Effector memory CD8-positive, alpha-beta T cell (primary cell): ENCODE measurements at regions not wholly inside any gene's neighbourhood (a gene's known extent, or its start where the extent isn't known, plus 50 kb on each side); places are given as distances from the start of the nearest gene placed in this dataset.

Experiments
- ATAC-seq: fragments of 150-1000 bp; cut with Tn5 transposase; replicated peaks from 2 replicates; pipeline ENCODE4 v1.10.0; 2021; ENCODE audit warnings: mild to moderate bottlenecking, moderate library complexity
- DNase-seq, 3 experiments: peaks; one replicate each; pipeline ENCODE4 v3.0.0; 2021
- H3K27ac Mint-ChIP-seq, 2 donors: one replicate each; pipeline ENCODE4 v1.8.0; 2022; ENCODE audit warnings: mild to moderate bottlenecking in 2 of 2, mixed read lengths in 2 of 2, moderate library complexity in 2 of 2
- H3K27me3 Mint-ChIP-seq, 2 donors: one replicate each; pipeline ENCODE4 v1.8.0; 2022; ENCODE audit warnings: mixed read lengths in 2 of 2
- H3K36me3 Mint-ChIP-seq: one replicate; pipeline ENCODE4 v1.8.0; 2022; ENCODE audit warnings: mild to moderate bottlenecking, moderate library complexity, mixed read lengths; ENCODE audit not compliant: insufficient read depth
- H3K4me1 Mint-ChIP-seq, 2 donors: one replicate each; pipeline ENCODE4 v1.8.0; 2022; ENCODE audit warnings: low read depth in 2 of 2, mixed read lengths in 2 of 2
- H3K4me3 Mint-ChIP-seq, 2 donors: one replicate each; pipeline ENCODE4 v1.8.0; 2022; ENCODE audit warnings: mild to moderate bottlenecking in 2 of 2, mixed read lengths in 2 of 2, moderate library complexity in 2 of 2
- H3K9me3 Mint-ChIP-seq, 2 donors: one replicate each; pipeline ENCODE4 v1.8.0; 2022; ENCODE audit warnings: mixed read lengths in 2 of 2

DNA sequence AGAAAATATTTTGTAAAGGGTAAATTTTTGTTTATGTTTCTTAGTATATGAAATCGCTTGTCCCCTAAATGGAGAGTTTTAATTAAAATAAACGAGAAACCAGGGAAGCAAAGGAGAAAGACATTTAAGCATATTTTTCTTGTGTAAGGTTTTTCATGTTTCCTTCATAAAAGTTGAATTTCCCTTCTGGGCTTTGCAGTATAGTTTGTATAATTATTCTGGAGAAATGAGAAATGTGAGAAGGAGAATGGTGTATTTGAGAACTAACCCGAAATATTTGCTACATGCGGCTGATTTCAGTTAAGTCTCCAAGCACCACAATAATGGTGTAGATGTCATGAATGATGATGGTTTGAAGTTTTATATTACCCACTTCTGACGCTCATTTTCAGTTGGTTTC lies 307.7 kb upstream of the SEL1L start:
- no peak overlapping the region for H3K4me3 Mint-ChIP-seq
- no peaks in the 10 kb centered on the region for H3K27me3 Mint-ChIP-seq

DNA sequence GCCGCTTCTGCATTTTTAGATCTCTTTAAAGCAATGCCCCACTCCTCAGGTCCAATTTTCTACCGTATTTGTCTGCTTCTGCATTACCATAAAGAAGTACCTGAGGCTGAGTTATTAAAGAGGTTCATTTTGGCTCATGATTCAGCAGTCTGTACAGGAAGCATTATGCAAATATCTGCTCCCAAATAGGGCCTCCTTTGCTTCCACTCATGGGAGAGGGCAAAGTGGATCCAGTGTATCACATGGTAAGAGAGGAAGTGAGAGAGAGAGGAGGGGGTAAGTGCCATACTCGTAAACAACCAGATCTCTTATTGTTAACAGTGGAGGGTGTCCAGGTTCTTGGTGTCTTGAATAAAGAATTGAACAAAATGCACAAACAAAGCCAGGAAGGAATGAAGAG lies 316.1 kb upstream of the SEL1L start:
- Mint-ChIP-seq H3K27ac (no peak overlapping the region), H3K27me3 (no peaks in the 10 kb centered on the region), H3K4me1 (no peaks in the 10 kb centered on the region), H3K4me3 (no peak overlapping the region), H3K9me3 (peaks cover 15 to 21% of the 10 kb centered on the region in 2 donors), H3K36me3 (no peaks in the 10 kb centered on the region)
- DNase-seq (no peak), ATAC-seq (no peak)

More for the DNA sequence above, 307.7 kb upstream of the SEL1L start:
- Mint-ChIP-seq H3K4me1 (no peaks in the 10 kb centered on the region), H3K27ac (no peak overlapping the region), H3K36me3 (no peaks in the 10 kb centered on the region), H3K9me3 (peaks cover 11 to 17% of the 10 kb centered on the region in 2 donors)
- no peak for ATAC-seq
- no peak for DNase-seq

GRCh38 chr14:81855007-81855406 lies 321.4 kb upstream of the SEL1L start:
- DNase-seq: no peak
- H3K4me3 Mint-ChIP-seq: no peak overlapping the region
- no peaks in the 10 kb centered on the region for H3K4me1 Mint-ChIP-seq
- no peak for ATAC-seq
- peaks cover 17 to 24% of the 10 kb centered on the region in 2 donors for H3K9me3 Mint-ChIP-seq
- no peak overlapping the region for H3K27ac Mint-ChIP-seq
- no peaks in the 10 kb centered on the region for H3K27me3 Mint-ChIP-seq
- H3K36me3 Mint-ChIP-seq: no peaks in the 10 kb centered on the region

DNA sequence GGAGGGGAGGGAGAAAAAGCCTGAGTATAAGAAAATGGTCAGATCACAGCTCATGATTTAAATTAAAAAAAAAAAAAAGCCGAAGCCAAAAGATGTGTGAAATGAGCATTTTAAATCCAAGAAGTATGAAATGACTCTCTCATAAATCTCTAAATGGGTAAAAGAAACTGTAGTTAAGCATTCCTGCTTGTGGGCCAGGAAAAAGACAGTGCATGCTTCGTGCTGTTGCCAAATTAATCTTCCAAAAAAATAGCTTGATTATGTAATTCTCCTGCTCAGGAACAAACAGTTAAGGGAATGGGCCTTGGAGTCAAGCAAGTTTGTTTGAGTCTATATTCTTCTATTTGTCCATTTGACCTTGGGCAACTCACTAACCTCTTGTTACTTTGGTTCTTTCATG lies 325.4 kb upstream of the SEL1L start:
- DNase-seq: no peak
- no peak for ATAC-seq
- Mint-ChIP-seq H3K4me1 (no peaks in the 10 kb centered on the region), H3K36me3 (no peaks in the 10 kb centered on the region), H3K4me3 (no peak overlapping the region), H3K27ac (no peak overlapping the region), H3K9me3 (peaks cover 14 to 23% of the 10 kb centered on the region in 2 donors), H3K27me3 (no peaks in the 10 kb centered on the region)

GRCh38 chr14:81868172-81868571 lies 334.5 kb upstream of the SEL1L start:
- no peak overlapping the region for H3K4me3 Mint-ChIP-seq
- no peaks in the 10 kb centered on the region for H3K4me1 Mint-ChIP-seq
- no peaks in the 10 kb centered on the region for H3K36me3 Mint-ChIP-seq
- DNase-seq: no peak
- no peak for ATAC-seq
- H3K27me3 Mint-ChIP-seq: no peaks in the 10 kb centered on the region
- no peak overlapping the region for H3K27ac Mint-ChIP-seq
- H3K9me3 Mint-ChIP-seq: peaks cover 10 to 13% of the 10 kb centered on the region in 2 donors

GRCh38 chr14:81871706-81872105 lies 338.1 kb upstream of the SEL1L start:
- Mint-ChIP-seq H3K4me3 (no peak overlapping the region), H3K27ac (no peak overlapping the region), H3K4me1 (no peaks in the 10 kb centered on the region), H3K27me3 (no peaks in the 10 kb centered on the region), H3K9me3 (peaks cover 16 to 27% of the 10 kb centered on the region in 2 donors), H3K36me3 (no peaks in the 10 kb centered on the region)
- no peak for DNase-seq
- no peak for ATAC-seq

DNA sequence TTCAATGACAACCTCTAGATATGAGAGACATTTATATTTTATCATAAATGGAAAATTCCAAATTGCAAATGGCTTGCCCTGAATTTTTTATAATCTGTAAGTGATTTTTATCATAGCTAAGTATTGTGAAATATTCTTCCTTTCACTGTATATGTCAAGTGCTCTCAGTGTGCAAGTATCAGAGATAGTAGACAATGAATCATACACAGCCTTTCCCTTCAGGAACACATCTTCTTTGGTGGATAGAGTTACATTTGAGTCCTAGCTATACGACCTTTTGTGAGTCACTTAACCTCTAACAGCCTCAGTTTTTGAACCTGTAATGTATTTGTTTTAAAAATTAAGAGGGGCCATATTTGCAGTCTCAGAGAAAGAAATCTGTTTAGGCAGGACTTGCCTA lies 350.7 kb upstream of the SEL1L start:
- H3K9me3 Mint-ChIP-seq: peaks cover 0 to 2% of the 10 kb centered on the region in 2 donors
- no peak for ATAC-seq

DNA sequence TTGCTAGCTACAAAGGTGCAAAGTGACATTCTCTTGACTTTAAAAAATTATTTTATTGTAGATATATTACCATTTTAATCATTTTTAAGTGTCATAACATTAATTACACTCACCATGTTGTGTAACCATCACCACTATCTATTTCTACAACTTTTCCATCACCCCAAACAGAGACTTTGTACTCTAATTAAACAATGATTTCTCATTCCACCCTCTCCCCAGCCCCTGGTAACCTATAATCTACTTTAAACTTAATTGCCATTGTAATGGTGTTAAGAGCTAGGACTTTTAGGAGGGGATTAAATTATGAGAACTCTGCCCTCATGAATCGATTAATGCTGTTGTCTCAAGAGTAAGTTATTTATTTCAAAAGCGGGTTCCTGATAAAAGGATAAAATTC lies 352.9 kb upstream of the SEL1L start:
- peaks cover 0 to 6% of the 10 kb centered on the region in 2 donors for H3K9me3 Mint-ChIP-seq
- no peak overlapping the region for H3K4me3 Mint-ChIP-seq
- no peak overlapping the region for H3K27ac Mint-ChIP-seq
- H3K36me3 Mint-ChIP-seq: no peaks in the 10 kb centered on the region
- no peaks in the 10 kb centered on the region for H3K27me3 Mint-ChIP-seq
- DNase-seq (no peak), ATAC-seq (no peak)
- no peaks in the 10 kb centered on the region for H3K4me1 Mint-ChIP-seq

More for the DNA sequence above, 350.7 kb upstream of the SEL1L start:
- Mint-ChIP-seq H3K27me3 (no peaks in the 10 kb centered on the region), H3K36me3 (no peaks in the 10 kb centered on the region), H3K4me1 (no peaks in the 10 kb centered on the region), H3K27ac (no peak overlapping the region), H3K4me3 (no peak overlapping the region)
- DNase-seq: no peak

DNA sequence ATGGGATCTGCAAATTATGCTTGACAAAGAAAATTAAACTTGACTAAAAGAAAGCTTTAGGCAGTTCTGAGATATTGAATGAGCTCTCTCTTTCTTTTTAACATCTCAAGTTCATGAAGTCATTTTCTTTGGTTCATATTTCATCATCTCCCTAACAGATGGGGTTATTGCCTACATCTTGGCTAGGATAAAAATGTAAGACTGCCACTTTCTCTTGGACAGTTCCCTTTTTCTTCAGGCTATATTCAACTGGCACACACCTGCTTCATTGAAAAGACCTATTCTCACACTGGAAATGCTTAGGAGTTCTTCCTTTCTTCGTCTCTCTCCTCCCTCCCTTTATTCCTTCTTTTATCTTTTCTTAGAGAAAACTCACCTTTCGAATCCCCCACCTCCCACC lies 355.9 kb upstream of the SEL1L start:
- peaks cover 0 to 8% of the 10 kb centered on the region in 2 donors for H3K9me3 Mint-ChIP-seq
- no peaks in the 10 kb centered on the region for H3K4me1 Mint-ChIP-seq
- H3K27me3 Mint-ChIP-seq: no peaks in the 10 kb centered on the region
- no peak for ATAC-seq
- no peaks in the 10 kb centered on the region for H3K36me3 Mint-ChIP-seq
- no peak for DNase-seq
- no peak overlapping the region for H3K4me3 Mint-ChIP-seq
- H3K27ac Mint-ChIP-seq: no peak overlapping the region

DNA sequence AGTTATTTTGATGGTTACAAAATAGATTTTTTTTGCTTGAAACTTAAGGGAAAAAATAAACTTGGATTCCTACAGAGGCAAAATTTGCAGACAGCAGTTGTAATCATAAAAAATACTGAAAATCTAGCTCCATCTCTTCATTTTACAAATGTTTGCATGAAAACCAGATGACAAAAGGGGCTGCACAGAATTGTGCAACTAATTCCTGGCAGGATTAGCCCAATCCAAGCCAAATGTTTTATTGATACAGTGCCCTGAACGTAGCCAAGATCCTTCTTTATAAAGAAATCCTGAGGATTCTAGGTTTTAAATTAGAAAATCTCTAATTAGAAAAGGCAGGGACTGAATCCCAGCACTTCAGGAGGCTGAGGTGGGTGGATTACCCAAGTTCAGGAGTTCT lies 356.4 kb upstream of the SEL1L start:
- DNase-seq: no peak
- Mint-ChIP-seq H3K4me3 (no peak overlapping the region), H3K4me1 (no peaks in the 10 kb centered on the region), H3K9me3 (peaks cover 0 to 8% of the 10 kb centered on the region in 2 donors), H3K27me3 (no peaks in the 10 kb centered on the region), H3K27ac (no peak overlapping the region), H3K36me3 (no peaks in the 10 kb centered on the region)
- ATAC-seq: no peak

GRCh38 chr14:81903477-81903876 lies 369.8 kb upstream of the SEL1L start:
- H3K9me3 Mint-ChIP-seq: peaks cover 0 to 15% of the 10 kb centered on the region in 2 donors
- ATAC-seq (no peak), DNase-seq (no peak)
- H3K36me3 Mint-ChIP-seq: peaks cover 3% of the 10 kb centered on the region
- no peak overlapping the region for H3K4me3 Mint-ChIP-seq
- H3K27me3 Mint-ChIP-seq: no peaks in the 10 kb centered on the region
- H3K4me1 Mint-ChIP-seq: no peaks in the 10 kb centered on the region
- no peak overlapping the region for H3K27ac Mint-ChIP-seq

GRCh38 chr14:81927070-81927469 lies 393.4 kb upstream of the SEL1L start:
- no peak for DNase-seq
- Mint-ChIP-seq H3K9me3 (no peaks in the 10 kb centered on the region), H3K4me1 (no peaks in the 10 kb centered on the region), H3K4me3 (no peak overlapping the region), H3K27ac (no peak overlapping the region), H3K27me3 (no peaks in the 10 kb centered on the region), H3K36me3 (no peaks in the 10 kb centered on the region)
- no peak for ATAC-seq

- H3K4me3 Mint-ChIP-seq: no peak overlapping the region
- H3K4me1 Mint-ChIP-seq: no peaks in the 10 kb centered on the region
Measured at GRCh38 chr14:81931828-81932227, 398.2 kb upstream of the SEL1L start.

DNA sequence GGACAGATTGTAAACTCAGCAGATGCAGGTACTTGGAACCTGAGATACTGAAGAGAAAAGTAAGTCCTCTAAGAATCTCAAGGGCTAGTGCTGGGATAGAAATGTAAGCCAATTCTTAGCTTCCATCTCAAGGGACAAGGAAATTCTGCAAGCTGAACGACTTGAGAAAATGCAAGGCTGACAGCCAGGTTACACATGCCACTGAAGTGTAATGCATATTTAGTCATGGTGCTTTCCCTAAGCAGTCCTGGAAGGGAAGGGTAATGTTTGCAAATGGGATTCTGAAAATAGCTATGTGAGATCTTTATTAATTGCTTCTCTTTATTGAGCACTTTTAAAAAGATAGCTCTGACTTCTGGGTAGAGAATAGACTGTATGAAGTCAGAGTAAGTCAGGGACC lies 402.7 kb upstream of the SEL1L start:
- Mint-ChIP-seq H3K4me3 (no peak overlapping the region), H3K4me1 (no peaks in the 10 kb centered on the region), H3K27ac (no peak overlapping the region), H3K36me3 (no peaks in the 10 kb centered on the region), H3K9me3 (peaks cover 8 to 14% of the 10 kb centered on the region in 2 donors), H3K27me3 (no peaks in the 10 kb centered on the region)
- no peak for ATAC-seq
- no peak for DNase-seq

More at GRCh38 chr14:81931828-81932227, 398.2 kb upstream of the SEL1L start:
- ATAC-seq: no peak
- no peak overlapping the region for H3K27ac Mint-ChIP-seq
- no peak for DNase-seq
- H3K9me3 Mint-ChIP-seq: peaks cover 6 to 8% of the 10 kb centered on the region in 2 donors
- H3K36me3 Mint-ChIP-seq: no peaks in the 10 kb centered on the region
- H3K27me3 Mint-ChIP-seq: no peaks in the 10 kb centered on the region

- no peak overlapping the region for H3K4me3 Mint-ChIP-seq
- no peaks in the 10 kb centered on the region for H3K4me1 Mint-ChIP-seq
Measured at GRCh38 chr14:81936902-81937301, 403.2 kb upstream of the SEL1L start.

More at GRCh38 chr14:81936902-81937301, 403.2 kb upstream of the SEL1L start:
- DNase-seq (no peak), ATAC-seq (no peak)
- Mint-ChIP-seq H3K27me3 (no peaks in the 10 kb centered on the region), H3K9me3 (peaks cover 8 to 14% of the 10 kb centered on the region in 2 donors), H3K27ac (no peak overlapping the region), H3K36me3 (no peaks in the 10 kb centered on the region)
